Panc1 (cell line): ENCODE measurements at regions not wholly inside any gene's neighbourhood (a gene's known extent, or its start where the extent isn't known, plus 50 kb on each side); places are given as distances from the start of the nearest gene placed in this dataset.

Experiments used
- ATAC-seq: fragments of 200-7000 bp; cut with Tn5 transposase; 2 replicates; pipeline ENCODE4 v1.9.1; 2020; ENCODE audit warnings: mild to moderate bottlenecking, moderate library complexity
- BruUV-seq: library from RNA; stranded (reverse); fragments of 400-500 nt; replicated peaks from 2 replicates; lab custom pipeline; 2021; lab: Mats Ljungman, UMichigan
- CTCF ChIA-PET: fragments of 300-600 bp; sonication (Branson Sonifier 250); formaldehyde crosslinking; loops from one replicate; lab custom pipeline; 2022; ENCODE audit warnings: antibody characterized with exemption; lab: Charles Lee
- POLR2A ChIA-PET: fragments of 300-600 bp; sonication (Branson Sonifier 250); formaldehyde crosslinking; loops from one replicate; lab custom pipeline; 2022; ENCODE audit warnings: antibody characterized with exemption; lab: Charles Lee
- DNase-seq: peaks from one replicate; pipeline ENCODE4 v3.0.0-alpha.2; 2010; ENCODE audit warnings: low read depth, low spot score
- H3K27ac ChIP-seq: 2 replicates; pipeline ENCODE4 v1.5.1; 2011; ENCODE audit warnings: mild to moderate bottlenecking, low read length, inconsistent platforms
- H3K27me3 ChIP-seq: fragments of 200-500 bp; sonication (Bioruptor generic); 2 replicates; pipeline ENCODE4 v1.6.0; 2014; ENCODE audit warnings: low read length, inconsistent platforms; ENCODE audit not compliant: control insufficient read depth, insufficient read depth
- H3K36me3 ChIP-seq: fragments of 200-500 bp; sonication (Bioruptor generic); 2 replicates; pipeline ENCODE4 v1.5.1; 2014; ENCODE audit warnings: inconsistent platforms, mild to moderate bottlenecking, low read length, moderate library complexity; ENCODE audit not compliant: control insufficient read depth, insufficient read depth
- H3K4me1 ChIP-seq: 2 replicates; pipeline ENCODE4 v1.5.1; 2011; ENCODE audit warnings: inconsistent platforms, mild to moderate bottlenecking, low read length, moderate library complexity; ENCODE audit not compliant: control insufficient read depth, insufficient read depth
- H3K4me3 ChIP-seq, 2 experiments: 2 replicates each; pipeline ENCODE4 v1.5.1; 2011 to 2012; ENCODE audit warnings: low read depth in 2 of 2, low read length in 2 of 2, mild to moderate bottlenecking in 2 of 2, inconsistent platforms in 1 of 2, moderate library complexity in 1 of 2
- H3K9me3 ChIP-seq: fragments of 200-500 bp; sonication (Bioruptor generic); 2 replicates; pipeline ENCODE4 v1.5.1; 2014; ENCODE audit warnings: low read depth, mild to moderate bottlenecking, inconsistent platforms, low read length, moderate library complexity; ENCODE audit not compliant: control insufficient read depth, insufficient read depth
- POLR2AphosphoS5 ChIP-seq: IDR thresholded peaks from 2 replicates; pipeline ENCODE4 v1.6.1; 2012; ENCODE audit warnings: mild to moderate bottlenecking, low read depth, low read length, moderate library complexity
- SIN3A ChIP-seq: IDR thresholded peaks from 2 replicates; pipeline ENCODE4 v1.6.1; 2012; ENCODE audit warnings: low read depth, mild to moderate bottlenecking, low read length, moderate library complexity, borderline replicate concordance; ENCODE audit not compliant: insufficient read depth
- TCF7L2 ChIP-seq: IDR thresholded peaks from 2 replicates; pipeline ENCODE4 v1.6.1; 2011; ENCODE audit warnings: mild to moderate bottlenecking, low read depth, low read length, inconsistent platforms
- in situ Hi-C: cut with HindIII; loops from 2 replicates; pipeline ENCODE4 v1.10.0; 2016; ENCODE audit warnings: low sequenced_read_pairs, low pct_unique_long_range_greater_than_20kb
- intact Hi-C: fragments of 100-400 bp; cut with micrococcal nuclease; formaldehyde crosslinking; loops from one replicate; pipeline ENCODE4 v1.10.0; 2022; ENCODE audit not compliant: unreplicated experiment
- TF ChIP-seq, protein P1 (sequence below): fragments of 450-650 bp; IDR thresholded peaks from 2 replicates; pipeline ENCODE4 v1.5.1; 2017; ENCODE audit warnings: mild to moderate bottlenecking
- TF ChIP-seq, protein P2 (sequence below), 2 experiments: IDR thresholded peaks; 2 replicates each; pipeline ENCODE4 v1.6.1; 2011 to 2012; ENCODE audit warnings: low read depth in 2 of 2, control low read depth in 1 of 2, low read length in 1 of 2, mild to moderate bottlenecking in 1 of 2, moderate library complexity in 1 of 2; ENCODE audit not compliant: insufficient read depth in 1 of 2

DNA sequence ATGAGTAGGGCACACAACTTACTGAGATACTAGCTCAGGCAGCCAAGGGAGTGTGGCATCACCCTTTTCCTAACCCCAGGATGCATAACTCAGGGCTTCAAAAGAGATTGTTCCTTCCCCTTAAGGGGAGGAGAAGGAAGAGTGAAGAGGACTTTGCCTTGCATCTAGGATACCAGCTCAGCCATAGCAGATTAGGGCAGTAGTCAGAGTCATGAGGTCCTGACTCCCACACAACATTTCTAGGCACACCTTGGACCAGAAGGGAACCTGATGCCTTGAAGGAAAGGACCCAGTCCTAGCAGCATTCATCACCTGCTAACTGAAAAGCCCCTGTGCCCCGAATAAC is 1433.2 kb upstream of the TMEFF2 start:
- H3K27me3 ChIP-seq, result no peaks in the 10 kb centered on the region
- no peak overlapping the region for H3K27ac ChIP-seq
- ChIA-PET POLR2A (no interaction called here), CTCF (no interaction called here)
- H3K9me3 ChIP-seq, result peaks cover 3% of the 10 kb centered on the region; the same call in 1 of the 2 replicates
- H3K4me3 ChIP-seq, result no peak overlapping the region
- H3K36me3 ChIP-seq, result no peaks in the 10 kb centered on the region
- DNase-seq, result no peak
- TF ChIP-seq, protein P1, sequence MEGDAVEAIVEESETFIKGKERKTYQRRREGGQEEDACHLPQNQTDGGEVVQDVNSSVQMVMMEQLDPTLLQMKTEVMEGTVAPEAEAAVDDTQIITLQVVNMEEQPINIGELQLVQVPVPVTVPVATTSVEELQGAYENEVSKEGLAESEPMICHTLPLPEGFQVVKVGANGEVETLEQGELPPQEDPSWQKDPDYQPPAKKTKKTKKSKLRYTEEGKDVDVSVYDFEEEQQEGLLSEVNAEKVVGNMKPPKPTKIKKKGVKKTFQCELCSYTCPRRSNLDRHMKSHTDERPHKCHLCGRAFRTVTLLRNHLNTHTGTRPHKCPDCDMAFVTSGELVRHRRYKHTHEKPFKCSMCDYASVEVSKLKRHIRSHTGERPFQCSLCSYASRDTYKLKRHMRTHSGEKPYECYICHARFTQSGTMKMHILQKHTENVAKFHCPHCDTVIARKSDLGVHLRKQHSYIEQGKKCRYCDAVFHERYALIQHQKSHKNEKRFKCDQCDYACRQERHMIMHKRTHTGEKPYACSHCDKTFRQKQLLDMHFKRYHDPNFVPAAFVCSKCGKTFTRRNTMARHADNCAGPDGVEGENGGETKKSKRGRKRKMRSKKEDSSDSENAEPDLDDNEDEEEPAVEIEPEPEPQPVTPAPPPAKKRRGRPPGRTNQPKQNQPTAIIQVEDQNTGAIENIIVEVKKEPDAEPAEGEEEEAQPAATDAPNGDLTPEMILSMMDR, result no peak
- no peak for TF ChIP-seq SIN3A
- TF ChIP-seq, protein P2, sequence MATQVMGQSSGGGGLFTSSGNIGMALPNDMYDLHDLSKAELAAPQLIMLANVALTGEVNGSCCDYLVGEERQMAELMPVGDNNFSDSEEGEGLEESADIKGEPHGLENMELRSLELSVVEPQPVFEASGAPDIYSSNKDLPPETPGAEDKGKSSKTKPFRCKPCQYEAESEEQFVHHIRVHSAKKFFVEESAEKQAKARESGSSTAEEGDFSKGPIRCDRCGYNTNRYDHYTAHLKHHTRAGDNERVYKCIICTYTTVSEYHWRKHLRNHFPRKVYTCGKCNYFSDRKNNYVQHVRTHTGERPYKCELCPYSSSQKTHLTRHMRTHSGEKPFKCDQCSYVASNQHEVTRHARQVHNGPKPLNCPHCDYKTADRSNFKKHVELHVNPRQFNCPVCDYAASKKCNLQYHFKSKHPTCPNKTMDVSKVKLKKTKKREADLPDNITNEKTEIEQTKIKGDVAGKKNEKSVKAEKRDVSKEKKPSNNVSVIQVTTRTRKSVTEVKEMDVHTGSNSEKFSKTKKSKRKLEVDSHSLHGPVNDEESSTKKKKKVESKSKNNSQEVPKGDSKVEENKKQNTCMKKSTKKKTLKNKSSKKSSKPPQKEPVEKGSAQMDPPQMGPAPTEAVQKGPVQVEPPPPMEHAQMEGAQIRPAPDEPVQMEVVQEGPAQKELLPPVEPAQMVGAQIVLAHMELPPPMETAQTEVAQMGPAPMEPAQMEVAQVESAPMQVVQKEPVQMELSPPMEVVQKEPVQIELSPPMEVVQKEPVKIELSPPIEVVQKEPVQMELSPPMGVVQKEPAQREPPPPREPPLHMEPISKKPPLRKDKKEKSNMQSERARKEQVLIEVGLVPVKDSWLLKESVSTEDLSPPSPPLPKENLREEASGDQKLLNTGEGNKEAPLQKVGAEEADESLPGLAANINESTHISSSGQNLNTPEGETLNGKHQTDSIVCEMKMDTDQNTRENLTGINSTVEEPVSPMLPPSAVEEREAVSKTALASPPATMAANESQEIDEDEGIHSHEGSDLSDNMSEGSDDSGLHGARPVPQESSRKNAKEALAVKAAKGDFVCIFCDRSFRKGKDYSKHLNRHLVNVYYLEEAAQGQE (IDR thresholded peaks at IDR 0.05; ENCODE audit: insufficient read depth in 1 of 2, low read depth in 2 of 2, low read length in 1 of 2), result no peak
- TF ChIP-seq POLR2AphosphoS5, result no peak
- no peak for TF ChIP-seq TCF7L2
- intact Hi-C loops, result no loop called here
- ATAC-seq, result no peak
- in situ Hi-C loops, result no loop called here
- BruUV-seq, result no TSS peak
- no peaks in the 10 kb centered on the region for H3K4me1 ChIP-seq

DNA sequence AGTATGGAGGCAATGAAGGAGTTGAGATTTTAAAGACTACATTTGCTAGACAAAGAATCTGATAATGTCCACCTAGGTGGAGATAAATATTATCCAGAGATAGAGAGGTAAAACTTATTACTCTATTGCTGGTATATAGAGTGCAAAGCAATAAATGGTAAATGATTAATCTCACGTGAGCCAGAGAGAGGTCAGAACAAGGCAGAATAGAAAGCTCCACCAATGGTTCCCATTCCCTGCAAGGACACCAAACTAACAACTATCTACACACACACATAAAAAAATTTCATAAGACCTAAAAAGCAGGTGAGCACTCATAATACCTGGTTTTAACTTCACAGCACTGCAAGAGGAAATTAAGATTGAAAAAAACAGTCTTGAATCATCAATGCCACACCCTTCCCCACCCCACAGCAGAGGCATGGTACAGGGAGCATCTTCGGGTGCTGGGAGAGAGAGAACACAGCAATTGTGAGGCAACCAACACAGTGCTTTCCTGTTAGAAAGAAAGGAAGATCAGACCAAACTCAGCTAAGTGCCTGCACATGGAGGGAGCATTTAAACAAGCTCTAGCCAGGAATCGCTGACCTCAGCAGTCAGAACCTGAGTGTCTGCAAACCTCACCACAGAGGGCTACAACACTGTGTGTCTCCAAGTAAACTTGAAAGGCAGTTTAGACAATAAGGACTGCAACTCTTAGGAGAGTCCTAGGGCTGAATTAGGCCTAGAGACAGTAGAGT is 1432.6 kb upstream of the TMEFF2 start:
- TF ChIP-seq SIN3A (no peak), POLR2AphosphoS5 (no peak), TCF7L2 (no peak)
- TF ChIP-seq, protein P2 (IDR thresholded peaks at IDR 0.05; ENCODE audit: insufficient read depth in 1 of 2, low read depth in 2 of 2, low read length in 1 of 2), result no peak
- TF ChIP-seq, protein P1, result no peak
- in situ Hi-C loops (no loop called here), intact Hi-C loops (no loop called here)
- Histone ChIP-seq H3K27ac (no peak overlapping the region), H3K9me3 (peaks cover 3% of the 10 kb centered on the region; the same call in 1 of the 2 replicates), H3K27me3 (no peaks in the 10 kb centered on the region), H3K4me1 (no peaks in the 10 kb centered on the region), H3K36me3 (no peaks in the 10 kb centered on the region), H3K4me3 (no peak overlapping the region)
- CTCF ChIA-PET, result no interaction called here
- DNase-seq (no peak), ATAC-seq (no peak)
- BruUV-seq, result no TSS peak
- POLR2A ChIA-PET, result no interaction called here
